ENCODE measurements at regions not wholly inside any gene's neighbourhood (a gene's known extent, or its start where the extent isn't known, plus 50 kb on each side); places are given as distances from the start of the nearest gene placed in this dataset.

GRCh38 chr1:38353956-38354355 is 307.4 kb upstream of the POU3F1 start:
- Histone ChIP-seq H3K4me3 (ENCODE audit: severe bottlenecking) (no peak overlapping the region), H3K9me3 (ENCODE audit: severe bottlenecking) (no peaks in the 10 kb centered on the region), H3K27me3 (ENCODE audit: insufficient read depth, poor library complexity, severe bottlenecking) (no peaks in the 10 kb centered on the region), H3K4me1 (ENCODE audit: insufficient read depth, poor library complexity, severe bottlenecking) (no peaks in the 10 kb centered on the region), H3K27ac (ENCODE audit: poor library complexity, severe bottlenecking) (no peak overlapping the region), H3K36me3 (ENCODE audit: low read depth) (no peaks in the 10 kb centered on the region)
- DNase-seq (ENCODE audit: low spot score) (no peak), ATAC-seq (ENCODE audit: low read depth) (no peak)
- no peak for TF ChIP-seq CTCF (IDR thresholded peaks at IDR 0.05; ENCODE audit: poor library complexity, severe bottlenecking)

- no peak for TF ChIP-seq CTCF (IDR thresholded peaks at IDR 0.05; ENCODE audit: poor library complexity, severe bottlenecking)
- ATAC-seq (ENCODE audit: low read depth) (no peak), DNase-seq (ENCODE audit: low spot score) (no peak)
- H3K9me3 ChIP-seq (ENCODE audit: severe bottlenecking): no peaks in the 10 kb centered on the region
- no peaks in the 10 kb centered on the region for H3K27me3 ChIP-seq (ENCODE audit: insufficient read depth, poor library complexity, severe bottlenecking)
- no peaks in the 10 kb centered on the region for H3K4me1 ChIP-seq (ENCODE audit: insufficient read depth, poor library complexity, severe bottlenecking)
- H3K4me3 ChIP-seq (ENCODE audit: severe bottlenecking): no peak overlapping the region
- no peak overlapping the region for H3K27ac ChIP-seq (ENCODE audit: poor library complexity, severe bottlenecking)
- no peaks in the 10 kb centered on the region for H3K36me3 ChIP-seq (ENCODE audit: low read depth)
These were observed 306.3 kb upstream of the POU3F1 start for GRCh38 chr1:38352869-38353268.

GRCh38 chr1:38347446-38348175 is 301.0 kb upstream of the POU3F1 start:
- no peak overlapping the region for H3K27ac ChIP-seq (ENCODE audit: poor library complexity, severe bottlenecking)
- TF ChIP-seq CTCF (IDR thresholded peaks at IDR 0.05; ENCODE audit: poor library complexity, severe bottlenecking): no peak

GRCh38 chr1:38344716-38345115 is 298.1 kb upstream of the POU3F1 start:
- ATAC-seq (ENCODE audit: low read depth): no peak
- Histone ChIP-seq H3K27ac (ENCODE audit: poor library complexity, severe bottlenecking) (no peak overlapping the region), H3K9me3 (ENCODE audit: severe bottlenecking) (no peaks in the 10 kb centered on the region), H3K4me3 (ENCODE audit: severe bottlenecking) (no peak overlapping the region), H3K36me3 (ENCODE audit: low read depth) (no peaks in the 10 kb centered on the region), H3K27me3 (ENCODE audit: insufficient read depth, poor library complexity, severe bottlenecking) (no peaks in the 10 kb centered on the region), H3K4me1 (ENCODE audit: insufficient read depth, poor library complexity, severe bottlenecking) (no peaks in the 10 kb centered on the region)
- no peak for DNase-seq (ENCODE audit: low spot score)
- no peak for TF ChIP-seq CTCF (IDR thresholded peaks at IDR 0.05; ENCODE audit: poor library complexity, severe bottlenecking)

More at GRCh38 chr1:38347446-38348175, 301.0 kb upstream of the POU3F1 start:
- no peak overlapping the region for H3K4me3 ChIP-seq (ENCODE audit: severe bottlenecking)
- no peaks in the 10 kb centered on the region for H3K4me1 ChIP-seq (ENCODE audit: insufficient read depth, poor library complexity, severe bottlenecking)
- no peaks in the 10 kb centered on the region for H3K36me3 ChIP-seq (ENCODE audit: low read depth)
- no peak for DNase-seq (ENCODE audit: low spot score)
- H3K27me3 ChIP-seq (ENCODE audit: insufficient read depth, poor library complexity, severe bottlenecking): no peaks in the 10 kb centered on the region
- no peak for ATAC-seq (ENCODE audit: low read depth)
- no peaks in the 10 kb centered on the region for H3K9me3 ChIP-seq (ENCODE audit: severe bottlenecking)

- no peaks in the 10 kb centered on the region for H3K36me3 ChIP-seq (ENCODE audit: low read depth)
- H3K27me3 ChIP-seq (ENCODE audit: insufficient read depth, poor library complexity, severe bottlenecking): peaks cover 17% of the 10 kb centered on the region
- ATAC-seq (ENCODE audit: low read depth) (no peak), DNase-seq (ENCODE audit: low spot score) (no peak)
- no peak overlapping the region for H3K27ac ChIP-seq (ENCODE audit: poor library complexity, severe bottlenecking)
- H3K4me1 ChIP-seq (ENCODE audit: insufficient read depth, poor library complexity, severe bottlenecking): no peaks in the 10 kb centered on the region
- no peak overlapping the region for H3K4me3 ChIP-seq (ENCODE audit: severe bottlenecking)
- no peak for TF ChIP-seq CTCF (IDR thresholded peaks at IDR 0.05; ENCODE audit: poor library complexity, severe bottlenecking)
- no peaks in the 10 kb centered on the region for H3K9me3 ChIP-seq (ENCODE audit: severe bottlenecking)
These were observed 295.1 kb upstream of the POU3F1 start for GRCh38 chr1:38341694-38342093.

Data from RWPE2 (cell line).